Activated CD8-positive, alpha-beta memory T cell treated with anti-CD3 and anti-CD28 coated beads, Interleukin-2, amount 50 U/mL, for 1 hour (primary cell): ENCODE measurements at regions not wholly inside any gene's neighbourhood (a gene's known extent, or its start where the extent isn't known, plus 50 kb on each side); places are given as distances from the start of the nearest gene placed in this dataset.
"Not testable (repeated sequence)": the region's sequence is repeated elsewhere in the genome, so short reads cannot be mapped to it uniquely, and the experiment has no call there.

Experiments
- DNase-seq: peaks from one replicate; pipeline ENCODE4 v3.0.0-alpha.2; 2020; ENCODE audit errors: extremely low read depth

DNA sequence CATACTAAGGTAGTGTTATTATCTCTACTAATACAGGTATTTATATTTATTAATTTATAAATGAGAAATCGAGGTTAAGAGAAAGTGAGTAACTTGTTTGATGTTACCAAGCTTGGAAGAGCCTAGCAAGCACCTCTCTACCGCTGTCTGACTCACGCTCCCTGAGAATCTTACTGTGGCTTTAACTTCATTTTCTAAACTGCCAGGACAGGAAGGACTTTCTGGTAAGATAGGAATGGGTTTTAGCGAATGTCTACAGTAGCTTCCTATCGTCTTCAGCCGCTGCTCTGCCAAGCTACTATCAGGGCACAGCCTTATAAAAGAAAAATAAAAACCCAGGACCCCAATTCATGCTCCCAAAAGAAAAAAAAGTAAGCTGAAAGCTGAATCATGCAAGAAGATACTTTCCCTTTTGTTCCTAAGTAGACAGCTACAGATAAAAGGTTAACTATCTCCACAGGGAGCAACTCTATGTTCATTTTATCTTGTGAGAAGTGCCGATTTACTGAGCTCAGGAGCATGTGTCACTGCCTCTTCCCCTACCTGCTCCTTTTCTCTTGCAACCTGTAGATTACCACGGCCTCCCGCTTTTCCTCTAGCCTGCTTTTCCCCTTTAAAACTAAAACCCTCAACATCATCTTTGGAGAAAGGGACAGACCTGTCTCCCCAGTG, 60.2 kb downstream of the THNSL1 start:
- no peak for DNase-seq

DNA sequence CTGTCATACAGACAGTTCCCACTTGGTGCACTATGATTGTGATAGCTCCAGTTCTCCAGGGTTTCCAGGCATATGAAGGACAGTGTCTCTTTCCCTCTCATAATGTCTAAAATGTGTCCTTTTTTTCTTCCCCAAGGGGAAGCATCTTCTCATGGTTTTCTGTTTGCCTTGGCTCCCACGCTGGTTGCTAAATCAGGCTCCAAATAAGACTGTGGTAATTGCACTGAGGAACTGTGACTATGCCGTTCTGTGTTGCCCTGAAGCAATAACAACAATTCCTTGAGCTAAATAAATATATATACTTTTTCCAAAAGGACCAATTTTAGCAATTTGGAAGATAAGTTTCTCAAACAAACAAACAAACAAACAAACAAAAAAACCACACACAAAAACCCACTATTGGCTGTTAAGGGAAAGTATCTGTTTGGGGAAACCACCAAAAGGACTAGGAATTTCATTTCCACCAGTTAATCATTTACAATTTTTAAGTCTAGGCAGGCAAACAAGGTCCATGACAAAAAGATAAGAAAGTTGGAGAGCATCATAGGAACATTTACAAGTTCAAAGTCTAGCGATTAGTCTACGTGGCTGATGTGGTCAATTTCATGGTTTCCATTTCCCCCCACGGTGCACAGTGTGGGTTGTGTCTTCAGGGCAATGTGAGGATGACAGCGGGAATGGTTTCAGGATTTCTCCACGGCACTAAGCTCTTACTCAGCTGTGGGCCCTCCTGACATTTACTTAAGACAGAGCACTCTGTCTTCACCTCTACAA, 62.4 kb downstream of the THNSL1 start:
- DNase-seq, result no peak

DNA sequence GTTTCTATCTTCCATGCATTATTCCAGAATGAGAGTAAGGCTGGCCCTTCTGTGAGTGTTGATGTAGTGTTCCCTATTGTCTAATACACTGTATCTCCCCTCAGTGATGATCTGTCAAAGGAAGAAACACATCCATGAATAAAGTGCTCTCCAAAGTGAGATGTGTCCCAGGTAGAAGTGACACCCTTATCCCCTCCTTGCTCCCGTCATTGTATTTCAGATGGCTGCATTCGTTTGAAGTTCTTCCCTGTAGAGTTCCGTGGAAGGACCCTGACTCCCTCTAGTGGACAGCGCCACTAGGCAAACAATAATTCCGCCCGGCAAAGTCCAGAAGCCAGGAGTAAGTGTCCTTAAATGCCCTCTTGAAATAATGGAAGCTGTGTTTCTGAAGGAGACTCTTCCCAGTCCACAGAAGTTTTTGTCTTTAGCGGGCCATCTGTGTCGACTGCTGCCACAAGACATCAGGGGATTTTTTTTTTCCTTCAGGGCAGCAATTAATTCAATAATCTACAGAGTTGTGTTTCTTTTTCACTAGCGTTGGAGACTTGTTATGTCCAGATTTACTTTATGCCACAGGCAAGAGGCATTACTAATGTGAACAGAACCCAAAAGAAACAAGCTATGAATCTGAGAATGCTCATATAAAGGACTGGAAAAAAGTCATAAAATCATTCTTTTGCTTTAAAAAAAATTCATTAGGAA, 64.6 kb downstream of the THNSL1 start:
- peak; percentile 10 for DNase-seq

DNA sequence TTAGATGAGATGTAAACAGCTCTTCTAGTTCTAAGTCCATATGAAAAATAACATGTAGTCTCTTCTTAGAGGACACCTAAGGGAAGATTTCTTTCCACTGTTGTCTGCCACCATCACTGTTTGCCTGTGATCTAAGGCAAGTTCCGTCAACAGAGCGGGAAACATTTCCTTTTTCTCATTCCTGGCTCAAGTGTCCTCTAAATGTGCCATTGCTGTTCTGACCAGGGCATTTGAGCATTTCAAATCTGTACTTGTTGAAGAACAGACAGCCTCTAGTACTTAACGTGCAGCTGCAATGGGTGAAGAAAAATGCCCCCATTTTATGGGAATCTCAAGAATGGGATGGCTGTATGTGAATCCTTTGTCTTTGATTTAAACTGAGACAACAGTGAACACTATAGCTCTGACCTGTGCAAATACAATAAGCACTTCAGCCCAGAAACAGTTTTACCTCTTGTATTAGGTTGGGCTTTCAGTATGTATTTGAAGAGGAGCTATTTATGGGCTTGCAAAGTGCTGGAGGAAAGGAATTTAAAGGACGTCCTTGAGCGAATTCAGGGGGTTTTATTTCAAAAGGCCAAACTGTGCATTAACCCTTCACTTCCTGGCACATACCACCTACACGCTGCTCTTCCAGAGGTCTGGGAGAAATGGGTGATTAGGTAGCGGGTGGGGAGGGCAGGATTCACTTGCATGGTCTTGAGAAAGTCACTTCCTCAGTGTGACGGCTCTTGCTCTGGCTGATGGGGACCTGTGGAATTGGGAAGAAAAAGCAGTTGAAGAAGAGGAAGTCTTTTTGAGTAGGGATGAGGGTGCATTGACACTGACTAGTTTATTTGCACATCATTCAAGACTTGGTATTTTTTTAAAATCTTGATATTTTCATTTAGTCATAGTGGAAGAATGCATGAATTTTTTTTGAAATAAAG, 66.1 kb downstream of the THNSL1 start:
- DNase-seq, result no peak

DNA sequence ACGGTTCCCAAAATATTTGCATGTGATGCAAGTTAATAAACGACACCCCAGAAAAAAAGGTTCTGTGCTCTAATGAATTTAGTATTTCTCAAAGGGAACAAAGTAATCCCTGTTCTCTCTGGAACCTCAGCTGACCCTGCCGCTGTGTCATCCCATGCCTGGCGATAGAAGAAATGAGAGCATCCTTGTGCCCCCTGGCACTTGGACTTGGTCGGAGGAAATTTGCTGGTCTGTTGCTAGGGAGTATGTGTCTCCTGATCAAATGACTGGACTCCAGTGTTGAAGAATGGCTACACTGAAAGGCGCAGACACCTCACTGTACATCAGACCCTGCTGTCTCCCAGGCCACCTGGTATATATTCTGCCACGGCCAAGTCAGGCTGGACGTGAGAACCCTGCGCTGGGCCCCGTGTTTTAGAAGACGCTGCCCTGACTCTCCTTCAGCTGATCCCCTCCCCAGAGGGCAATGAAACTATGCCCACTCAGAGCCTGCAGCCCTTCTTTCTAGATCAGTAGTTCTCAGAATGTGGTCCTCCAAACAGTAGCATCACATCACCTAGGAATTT, 67.2 kb downstream of the THNSL1 start:
- DNase-seq, result no peak

DNA sequence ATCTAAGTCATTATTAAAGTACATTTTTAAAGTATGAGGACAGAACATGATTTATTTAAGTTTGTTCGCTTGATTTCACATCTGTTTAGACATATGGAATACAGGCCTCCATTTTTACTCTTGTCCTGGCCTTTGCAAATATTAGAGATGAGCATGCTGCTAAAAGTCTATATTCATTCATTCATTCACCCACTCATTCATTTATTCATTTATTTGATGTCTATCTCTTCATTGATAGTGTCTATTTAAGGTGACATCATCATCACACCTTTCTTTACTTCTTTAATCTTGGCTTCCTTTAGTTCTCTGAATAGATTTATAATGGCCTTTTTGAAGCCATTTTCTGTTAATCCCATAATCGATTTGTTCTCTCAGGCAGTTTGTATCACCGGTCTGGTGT, 68.0 kb downstream of the THNSL1 start:
- DNase-seq, result no peak

DNA sequence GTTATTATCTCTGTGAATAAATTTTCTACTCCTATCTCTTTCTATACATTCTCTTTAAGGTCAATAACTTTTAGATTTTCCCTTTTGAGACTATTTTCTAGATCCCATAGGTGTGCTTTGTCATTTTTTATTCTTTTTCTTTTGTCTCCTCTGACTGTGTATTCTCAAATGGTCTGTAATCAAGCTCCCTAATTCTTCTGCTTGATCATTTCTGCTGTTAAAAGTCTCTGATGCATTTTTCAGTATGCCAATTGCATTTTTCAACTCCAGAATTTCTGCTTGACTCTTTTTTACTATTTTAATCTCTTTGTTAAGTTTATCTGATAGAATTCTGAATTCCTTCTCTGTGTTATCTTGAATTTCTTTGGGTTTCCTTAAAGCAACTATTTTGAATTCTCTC, 78.2 kb downstream of the THNSL1 start:
- no peak for DNase-seq

DNA sequence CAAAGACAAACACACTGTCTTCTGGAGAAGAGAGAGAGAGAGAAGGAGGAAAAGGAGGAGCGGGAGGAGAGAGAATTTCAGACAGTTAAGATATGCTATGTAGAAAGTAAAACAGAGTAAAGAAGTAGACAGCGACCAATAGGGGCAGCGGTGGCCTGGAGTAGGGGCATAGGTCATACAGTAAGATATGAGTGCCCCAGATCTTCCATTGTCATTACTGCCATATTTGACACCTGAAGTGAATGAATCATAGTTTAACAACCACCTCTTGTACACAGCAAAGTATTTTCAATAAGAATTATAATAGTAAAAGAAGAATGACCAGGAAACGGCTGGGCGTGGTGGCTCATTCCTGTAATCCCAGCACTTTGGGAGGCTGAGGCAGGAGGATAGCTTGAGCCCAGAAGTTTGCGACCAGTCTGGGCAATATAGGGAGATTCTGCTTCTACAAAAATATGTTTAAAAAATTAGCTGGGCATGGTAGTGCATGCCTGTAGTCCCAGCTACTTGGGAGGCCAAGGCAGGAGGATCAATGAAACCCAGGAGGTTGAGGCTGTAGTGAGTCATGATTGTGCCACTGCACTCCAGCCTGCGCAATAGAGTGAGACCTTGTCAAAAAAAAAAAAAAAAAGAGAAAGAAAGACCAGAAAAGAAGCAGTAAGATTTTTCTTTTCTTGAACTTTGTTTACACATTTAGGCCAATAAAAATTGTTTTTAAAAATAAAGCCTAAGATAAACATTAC, 77.0 kb upstream of the GPR158 start:
- no peak for DNase-seq

DNA sequence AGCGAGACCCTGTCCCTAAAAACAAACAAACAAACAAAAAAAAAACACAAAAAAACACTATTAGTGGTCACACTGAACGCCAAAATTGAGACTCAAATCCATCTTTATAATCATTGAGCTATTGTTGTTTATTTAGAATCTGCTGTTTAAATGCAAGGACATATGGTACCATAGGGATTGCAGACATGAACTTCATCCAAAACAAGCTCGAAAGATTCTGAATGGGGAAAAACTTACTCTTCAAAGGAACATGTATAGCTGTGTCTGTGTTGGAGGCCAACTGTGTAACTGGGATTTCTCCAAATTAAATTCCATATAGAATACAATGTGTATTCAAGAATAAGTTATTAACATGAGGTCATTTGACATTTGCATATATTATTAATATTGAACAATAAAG, 74.7 kb upstream of the GPR158 start:
- DNase-seq, result no peak

DNA sequence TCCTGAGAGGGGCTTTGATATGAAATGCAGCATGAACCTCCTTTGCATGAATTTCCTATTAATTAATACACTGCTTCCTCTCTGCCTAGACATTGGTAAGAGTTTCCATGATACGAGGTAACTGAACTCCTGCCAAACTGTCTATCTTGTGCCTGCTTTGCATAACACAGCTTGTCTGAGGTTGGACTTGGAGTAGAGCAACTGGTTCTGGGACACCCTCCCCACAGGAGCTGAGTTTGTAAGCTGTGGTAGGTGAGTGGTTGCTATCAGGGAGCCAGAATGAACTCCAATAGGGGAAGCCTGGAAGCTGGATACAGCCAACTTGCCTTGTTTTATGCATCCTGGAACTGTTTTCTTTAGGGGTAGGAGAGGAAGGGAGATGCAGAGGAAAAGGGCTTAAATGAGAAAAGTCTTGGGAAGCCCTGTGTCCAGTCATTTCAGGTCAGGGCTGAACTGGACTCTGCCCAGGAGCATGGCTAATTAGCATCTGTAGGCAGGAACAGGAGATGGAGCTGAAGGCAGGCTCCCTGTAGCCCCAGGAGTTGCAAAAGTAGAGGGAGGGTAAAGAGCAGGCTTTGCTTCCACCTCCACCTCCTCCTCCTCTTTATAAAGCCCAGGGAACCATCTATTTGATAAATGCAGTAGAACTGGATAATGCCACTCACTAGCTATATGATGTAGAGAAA, 73.2 kb upstream of the GPR158 start:
- DNase-seq, result no peak

DNA sequence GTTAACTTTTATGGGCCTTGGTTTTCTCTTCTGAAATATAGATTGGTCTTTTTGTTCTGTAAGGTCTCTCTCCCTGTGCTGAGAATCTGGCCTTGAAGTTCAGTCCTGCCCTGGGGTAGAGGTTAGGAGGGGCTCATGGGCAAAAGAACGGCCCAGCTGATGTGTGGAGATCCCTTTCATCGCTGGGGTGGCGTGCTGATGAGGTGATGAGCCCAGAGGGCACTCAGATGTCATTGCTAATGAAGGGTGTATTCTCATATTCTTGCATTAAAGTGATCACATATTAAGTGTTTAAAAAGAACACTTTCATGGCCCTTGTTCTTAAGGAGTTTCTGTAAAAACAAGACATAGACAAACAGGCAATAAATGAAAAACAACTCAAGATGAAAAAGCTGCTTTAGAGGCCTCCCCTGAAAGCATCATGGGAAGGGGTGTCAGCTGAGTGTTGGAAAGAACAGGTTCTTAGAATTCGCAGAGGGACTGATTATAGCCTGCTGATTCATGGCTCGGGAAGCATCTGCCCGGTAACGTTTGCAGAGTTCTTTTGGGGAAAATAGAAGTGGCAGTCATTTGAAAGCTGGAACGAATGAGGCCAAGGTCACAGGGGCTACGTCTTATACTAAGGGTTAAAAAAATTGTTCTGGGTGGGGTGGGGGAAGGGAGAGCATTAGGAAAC, 72.5 kb upstream of the GPR158 start:
- DNase-seq, result no peak

DNA sequence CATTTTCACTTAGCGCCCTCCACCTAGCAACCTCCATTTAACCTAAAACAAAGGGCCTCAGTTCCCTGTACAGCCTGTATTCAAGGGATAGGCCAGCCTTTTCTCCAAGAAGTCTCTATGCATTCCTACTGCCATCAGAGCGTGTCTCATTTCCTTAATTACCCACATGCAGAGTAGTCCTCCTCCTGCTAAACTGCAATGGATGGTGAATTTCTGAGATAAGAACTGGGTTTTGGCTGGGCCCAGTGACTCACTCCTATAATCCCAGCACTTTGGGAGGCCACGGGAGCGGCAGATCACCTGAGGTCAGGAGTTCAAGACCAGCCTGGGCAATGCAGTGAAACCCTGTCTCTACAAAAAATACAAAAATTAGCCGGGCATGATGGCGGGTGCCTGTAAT, 71.1 kb upstream of the GPR158 start:
- DNase-seq, result no peak

DNA sequence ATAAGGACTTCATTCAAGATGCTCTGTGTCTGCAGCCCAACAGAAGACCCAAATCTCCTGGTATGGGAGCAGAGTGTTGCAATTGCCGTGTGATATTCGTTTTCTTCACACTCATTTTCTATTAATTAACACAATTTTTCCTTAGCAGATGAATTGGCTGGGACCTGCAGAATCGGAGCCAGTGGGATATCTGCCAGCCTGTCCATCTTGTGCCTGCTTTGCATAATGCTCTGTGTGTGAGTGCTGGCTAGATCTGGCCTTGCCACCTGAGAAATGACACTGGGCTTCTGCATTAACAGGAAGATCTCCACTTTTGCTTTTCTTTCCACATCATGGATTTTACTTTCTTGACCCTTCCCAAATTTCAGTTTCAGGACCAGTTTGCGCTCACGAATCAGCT, 70.4 kb upstream of the GPR158 start:
- DNase-seq, result no peak

DNA sequence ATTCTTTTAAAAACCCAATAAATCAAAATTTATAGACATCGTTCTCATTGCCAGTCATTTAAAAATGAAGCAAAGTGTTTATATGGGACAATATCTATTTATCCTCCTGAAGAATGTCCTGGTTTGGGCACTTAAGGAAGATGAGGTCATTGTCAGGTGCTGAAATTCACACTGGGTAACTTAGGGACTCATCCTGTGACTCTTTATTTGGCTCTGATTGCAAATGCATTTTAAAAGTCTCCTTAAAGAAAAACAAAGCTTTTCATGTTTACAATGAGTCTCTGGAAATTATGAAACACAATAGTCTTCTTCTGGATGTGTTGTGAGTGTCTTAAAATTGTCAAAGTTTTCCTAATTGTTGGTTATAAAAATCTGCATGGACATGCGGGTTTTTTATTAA, 69.5 kb upstream of the GPR158 start:
- DNase-seq, result no peak

DNA sequence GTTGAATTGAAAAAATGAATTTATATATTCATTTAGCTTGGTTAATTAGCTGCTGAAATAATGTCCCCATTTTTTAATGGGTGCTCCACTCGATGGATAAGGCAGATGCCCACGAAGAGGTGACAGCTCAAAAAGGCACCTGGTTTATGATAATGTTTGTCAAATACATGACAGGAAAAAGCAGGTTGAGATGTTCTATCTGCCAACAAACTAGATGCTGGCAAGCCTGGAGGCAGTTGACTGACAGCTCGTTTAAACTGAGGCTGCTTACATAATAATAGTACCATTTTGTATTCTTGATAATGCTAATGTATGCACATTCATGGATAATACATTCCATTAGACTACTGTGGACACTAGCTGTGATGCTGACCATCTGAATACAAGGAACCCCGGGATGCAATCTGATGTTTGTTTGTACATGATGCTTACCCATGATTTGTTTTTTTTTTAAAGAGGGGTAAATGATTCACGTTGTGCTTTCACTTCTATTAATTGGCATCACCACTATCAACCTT, 69.0 kb upstream of the GPR158 start:
- no peak for DNase-seq

DNA sequence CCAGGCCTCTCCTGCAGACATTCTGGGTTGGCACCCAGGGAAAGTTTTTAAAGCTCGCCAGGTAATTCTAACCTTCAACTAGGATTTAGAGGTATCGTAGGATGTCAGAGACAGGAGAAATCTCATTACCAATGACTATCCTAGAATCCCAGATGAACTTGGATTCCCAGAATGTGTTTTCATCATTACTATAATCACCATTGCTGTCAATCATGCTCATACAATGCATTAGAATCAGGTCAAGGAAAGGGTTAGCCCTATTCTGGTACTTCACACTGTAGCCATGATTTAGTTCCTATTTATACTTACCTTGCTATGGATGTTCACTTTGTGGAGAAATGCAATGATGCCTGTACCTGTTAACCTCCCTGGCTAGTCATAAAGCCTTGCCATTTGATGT, 67.0 kb upstream of the GPR158 start:
- DNase-seq, result no peak

DNA sequence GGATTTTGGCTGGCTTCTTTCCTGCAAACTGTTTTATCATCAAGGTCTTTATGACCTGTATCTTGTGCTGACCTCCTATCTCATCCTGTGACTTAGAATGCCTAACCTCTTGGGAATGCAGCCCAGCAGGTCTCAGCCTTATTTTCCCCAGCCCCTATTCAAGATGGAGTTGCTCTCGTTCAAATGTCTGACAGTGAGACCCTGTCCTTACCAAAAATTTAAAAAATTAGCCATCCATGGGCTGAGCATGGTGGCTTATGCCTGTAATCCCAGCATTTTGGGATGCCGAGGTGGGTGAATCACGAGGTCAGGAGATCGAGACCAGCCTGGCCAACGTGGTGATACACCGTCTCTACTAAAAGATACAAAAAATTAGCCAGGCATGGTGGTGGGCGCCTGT, 64.9 kb upstream of the GPR158 start:
- DNase-seq, result not testable (repeated sequence)

DNA sequence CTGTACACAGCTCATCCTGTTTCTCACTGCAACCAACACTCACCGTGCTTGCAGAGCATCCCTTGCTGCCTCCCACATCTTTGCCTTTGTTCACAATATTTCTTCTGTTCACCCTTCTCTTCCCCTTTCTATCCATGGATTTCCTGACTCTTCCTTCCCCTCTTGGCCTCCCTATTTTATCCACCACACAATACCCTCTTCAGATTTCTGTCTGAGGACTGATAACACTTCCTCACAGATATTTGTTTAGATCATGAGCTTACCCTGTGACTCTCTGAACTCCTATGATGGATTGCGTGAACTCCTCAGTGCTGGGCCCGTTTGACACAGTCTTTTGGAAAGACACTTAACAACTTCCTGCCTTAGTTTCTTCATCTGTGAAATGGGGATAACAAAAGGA, 62.8 kb upstream of the GPR158 start:
- no peak for DNase-seq
